Fibroblast of lung (primary cell): ENCODE measurements at regions not wholly inside any gene's neighbourhood (a gene's known extent, or its start where the extent isn't known, plus 50 kb on each side); places are given as distances from the start of the nearest gene placed in this dataset.
"Not testable (repeated sequence)": the region's sequence is repeated elsewhere in the genome, so short reads cannot be mapped to it uniquely, and the experiment has no call there.

Experiments
- DNase-seq, 2 donors: peaks; one replicate each; pipeline versions ENCODE4 v3.0.0 to v3.0.0-alpha.2; 2010; ENCODE audit warnings: low read depth in 2 of 2
- H2AFZ ChIP-seq: 2 replicates; pipeline ENCODE4 v1.5.1; 2012; ENCODE audit warnings: low read length, control low read depth, inconsistent platforms
- H3K27ac ChIP-seq: 2 replicates; pipeline ENCODE4 v1.5.1; 2011; ENCODE audit warnings: low read length, control low read depth; ENCODE audit not compliant: insufficient read depth
- H3K27me3 ChIP-seq: 2 replicates; pipeline ENCODE4 v1.5.1; 2011; ENCODE audit warnings: mild to moderate bottlenecking, low read length; ENCODE audit not compliant: control insufficient read depth, insufficient read depth
- H3K36me3 ChIP-seq: 2 replicates; pipeline ENCODE4 v1.5.1; 2011; ENCODE audit warnings: low read length; ENCODE audit not compliant: control insufficient read depth, insufficient read depth
- H3K4me1 ChIP-seq: 2 replicates; pipeline ENCODE4 v1.5.1; 2011; ENCODE audit warnings: low read length; ENCODE audit not compliant: control insufficient read depth, insufficient read depth; ENCODE audit errors: extremely low read depth
- H3K4me2 ChIP-seq: 2 replicates; pipeline ENCODE4 v1.5.1; 2011; ENCODE audit warnings: low read length, control low read depth; ENCODE audit not compliant: insufficient read depth; ENCODE audit errors: extremely low read depth
- H3K4me3 ChIP-seq, 4 experiments: fragments of 200-600 bp in 1 of 4; sonication (generic) in 1 of 4; replicated peaks in 1 of 4; 2 replicates each; pipeline ENCODE4 v1.5.1; 2011 to 2016; ENCODE audit warnings: low read length in 4 of 4, low read depth in 3 of 4, mild to moderate bottlenecking in 3 of 4, control low read depth in 2 of 4, inconsistent platforms in 1 of 4, mixed read lengths in 1 of 4; ENCODE audit not compliant: insufficient read depth in 1 of 4; ENCODE audit errors: control extremely low read depth in 1 of 4
- H3K79me2 ChIP-seq: 2 replicates; pipeline ENCODE4 v1.5.1; 2012; ENCODE audit warnings: mild to moderate bottlenecking, low read length, inconsistent platforms; ENCODE audit not compliant: control insufficient read depth, insufficient read depth
- H3K9ac ChIP-seq: 2 replicates; pipeline ENCODE4 v1.5.1; 2011; ENCODE audit warnings: mild to moderate bottlenecking, low read length, control low read depth; ENCODE audit not compliant: insufficient read depth
- H3K9me3 ChIP-seq: 2 replicates; pipeline ENCODE4 v1.5.1; 2012; ENCODE audit warnings: low read depth, low read length; ENCODE audit not compliant: control insufficient read depth, insufficient read depth
- H4K20me1 ChIP-seq: 2 replicates; pipeline ENCODE4 v1.5.1; 2011; ENCODE audit warnings: low read length; ENCODE audit not compliant: control insufficient read depth, insufficient read depth; ENCODE audit errors: extremely low read depth
- CTCF ChIP-seq, 2 donors: IDR thresholded peaks in 1 of 2; conservative IDR thresholded peaks in 1 of 2; 1 replicate in 1 of 2; 2 replicates in 1 of 2; pipeline ENCODE4 v1.5.1; 2011 to 2012; ENCODE audit warnings: low read length in 2 of 2, control low read depth in 1 of 2, inconsistent platforms in 1 of 2, low read depth in 1 of 2, mild to moderate bottlenecking in 1 of 2
- EZH2 ChIP-seq: IDR thresholded peaks from 2 replicates; pipeline ENCODE4 v1.5.1; 2012; ENCODE audit warnings: low read length, control low read depth, mild to moderate bottlenecking; ENCODE audit errors: missing control alignments

GRCh38 chr3:71942432-71943187 lies 157.7 kb upstream of the PROK2 start:
- TF ChIP-seq EZH2 (no peak), CTCF (conservative IDR thresholded peaks at IDR 0.05 in 1 of 2, IDR thresholded peaks at IDR 0.05 in 1 of 2; ENCODE audit: low read depth in 1 of 2, low read length in 2 of 2) (no peak)
- Histone ChIP-seq H3K4me2 (no peak overlapping the region), H3K4me1 (no peaks in the 10 kb centered on the region), H3K9ac (no peak overlapping the region), H3K36me3 (no peaks in the 10 kb centered on the region), H3K27ac (no peak overlapping the region), H3K4me3 (no peak overlapping the region), H3K9me3 (no peaks in the 10 kb centered on the region), H3K27me3 (no peaks in the 10 kb centered on the region), H2AFZ (no peak overlapping the region), H4K20me1 (no peaks in the 10 kb centered on the region), H3K79me2 (no peaks in the 10 kb centered on the region)
- no peak for DNase-seq

- no peak for DNase-seq
- TF ChIP-seq EZH2 (no peak), CTCF (conservative IDR thresholded peaks at IDR 0.05 in 1 of 2, IDR thresholded peaks at IDR 0.05 in 1 of 2; ENCODE audit: low read depth in 1 of 2, low read length in 2 of 2) (no peak)
- no peak overlapping the region for H3K27ac ChIP-seq
- no peaks in the 10 kb centered on the region for H3K36me3 ChIP-seq
- no peaks in the 10 kb centered on the region for H3K4me1 ChIP-seq
- no peaks in the 10 kb centered on the region for H3K27me3 ChIP-seq
- H3K4me3 ChIP-seq: no peak overlapping the region
- H3K79me2 ChIP-seq: no peaks in the 10 kb centered on the region
- no peak overlapping the region for H3K9ac ChIP-seq
- no peak overlapping the region for H3K4me2 ChIP-seq
- no peak overlapping the region for H2AFZ ChIP-seq
- H4K20me1 ChIP-seq: no peaks in the 10 kb centered on the region
- H3K9me3 ChIP-seq: no peaks in the 10 kb centered on the region
Measured at GRCh38 chr3:71940486-71940885, 155.5 kb upstream of the PROK2 start.

DNA sequence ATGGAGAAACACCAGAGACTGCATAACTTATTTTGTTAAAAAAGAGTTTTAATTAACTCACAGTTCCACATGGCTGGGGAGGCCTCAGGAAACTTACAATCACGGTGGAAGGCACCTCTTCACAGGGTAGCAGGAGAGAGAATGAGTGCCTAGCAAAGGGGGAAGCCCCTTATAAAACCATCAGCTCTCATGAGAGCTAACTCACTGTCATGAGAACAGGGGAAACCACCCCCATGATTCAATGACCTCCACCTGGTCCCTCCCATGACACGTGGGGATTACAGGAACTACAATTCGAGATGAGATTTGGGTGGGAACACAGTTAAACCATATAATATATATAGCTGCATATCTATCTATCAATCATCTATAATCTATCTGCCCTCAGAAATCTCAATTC lies 153.1 kb upstream of the PROK2 start:
- H3K27ac ChIP-seq, H3K4me3 ChIP-seq, H3K9ac ChIP-seq, H3K9me3 ChIP-seq, H3K4me2 ChIP-seq, DNase-seq, H3K27me3 ChIP-seq, H3K36me3 ChIP-seq, H4K20me1 ChIP-seq, H2AFZ ChIP-seq, H3K4me1 ChIP-seq, H3K79me2 ChIP-seq: not testable (repeated sequence)
